HL-60 (cell line): ENCODE measurements at regions not wholly inside any gene's neighbourhood (a gene's known extent, or its start where the extent isn't known, plus 50 kb on each side); places are given as distances from the start of the nearest gene placed in this dataset.

Experiments
- DNase-seq, 2 experiments: peaks; one replicate each; pipeline ENCODE4 v3.0.0-alpha.2; 2010 to 2020; ENCODE audit warnings: low read depth in 1 of 2, low spot score in 1 of 2
- H3K27ac ChIP-seq: fragments of 250-450 bp; sonication (Bioruptor Pico); replicated peaks from 2 replicates; pipeline ENCODE4 v1.5.1; 2020; ENCODE audit warnings: mild to moderate bottlenecking, moderate library complexity
- H3K27me3 ChIP-seq: fragments of 250-450 bp; sonication (Bioruptor Pico); 2 replicates; pipeline ENCODE4 v1.5.1; 2021; ENCODE audit warnings: mild to moderate bottlenecking, moderate library complexity; ENCODE audit not compliant: insufficient read depth, poor library complexity, severe bottlenecking
- H3K4me3 ChIP-seq: replicated peaks from 2 replicates; pipeline ENCODE4 v1.5.1; 2011; ENCODE audit warnings: mild to moderate bottlenecking, control low read depth, low read length; ENCODE audit not compliant: insufficient read depth
- GABPA ChIP-seq: IDR thresholded peaks from 2 replicates; pipeline ENCODE4 v1.6.1; 2012; ENCODE audit warnings: low read depth
- POLR2AphosphoS5 ChIP-seq: IDR thresholded peaks from 2 replicates; pipeline ENCODE4 v1.6.1; 2012; ENCODE audit warnings: low read depth
- SPI1 ChIP-seq: IDR thresholded peaks from 2 replicates; pipeline ENCODE4 v1.6.1; 2012; ENCODE audit warnings: low read depth, mild to moderate bottlenecking, borderline replicate concordance
- TF ChIP-seq, protein P1 (sequence below): IDR thresholded peaks from 2 replicates; pipeline ENCODE4 v1.6.1; 2012; ENCODE audit warnings: low read depth; ENCODE audit not compliant: insufficient replicate concordance
- TF ChIP-seq, protein P2 (sequence below): IDR thresholded peaks from one replicate; pipeline ENCODE4 v1.5.1; 2011; ENCODE audit warnings: low read length, control low read depth, inconsistent platforms; ENCODE audit not compliant: insufficient read depth

DNA sequence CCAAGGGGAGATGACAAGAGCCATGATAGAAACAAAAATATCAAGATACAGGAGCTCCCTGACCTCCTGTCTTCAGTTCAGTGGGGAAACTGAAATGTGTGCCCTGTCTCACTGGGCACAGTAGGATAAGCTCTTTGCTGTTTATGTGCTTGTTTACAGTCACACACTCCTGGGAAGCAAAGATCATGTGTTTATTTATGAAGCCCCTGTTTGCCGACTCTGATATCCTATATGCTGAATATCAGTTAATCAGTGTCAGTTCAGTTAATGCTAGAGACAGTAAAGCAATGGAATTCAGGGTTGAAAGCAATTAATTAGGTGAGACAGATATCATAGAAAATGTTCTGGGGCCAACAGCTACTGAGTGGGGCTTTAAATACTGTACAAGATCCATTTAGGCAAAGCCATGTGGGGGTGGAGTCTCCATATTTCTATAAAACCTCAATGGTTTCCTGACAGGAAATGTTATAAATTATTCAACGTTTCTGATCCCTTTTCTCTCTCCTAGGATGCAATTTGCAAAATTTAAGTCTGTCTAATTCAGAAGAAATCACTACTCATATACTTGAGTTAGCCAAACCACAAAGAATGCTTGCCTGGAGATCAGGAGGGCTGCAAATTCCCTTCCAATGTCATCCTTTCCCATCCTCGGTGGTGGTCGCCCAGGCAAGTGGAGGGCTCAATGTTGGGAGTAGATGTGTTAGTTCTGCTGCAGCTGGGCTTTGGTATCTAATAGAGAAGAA lies 551.3 kb downstream of the CMPK2 start:
- H3K27ac ChIP-seq = no peak overlapping the region
- H3K27me3 ChIP-seq = peaks cover 4% of the 10 kb centered on the region
- DNase-seq = no peak
- TF ChIP-seq, protein P1, sequence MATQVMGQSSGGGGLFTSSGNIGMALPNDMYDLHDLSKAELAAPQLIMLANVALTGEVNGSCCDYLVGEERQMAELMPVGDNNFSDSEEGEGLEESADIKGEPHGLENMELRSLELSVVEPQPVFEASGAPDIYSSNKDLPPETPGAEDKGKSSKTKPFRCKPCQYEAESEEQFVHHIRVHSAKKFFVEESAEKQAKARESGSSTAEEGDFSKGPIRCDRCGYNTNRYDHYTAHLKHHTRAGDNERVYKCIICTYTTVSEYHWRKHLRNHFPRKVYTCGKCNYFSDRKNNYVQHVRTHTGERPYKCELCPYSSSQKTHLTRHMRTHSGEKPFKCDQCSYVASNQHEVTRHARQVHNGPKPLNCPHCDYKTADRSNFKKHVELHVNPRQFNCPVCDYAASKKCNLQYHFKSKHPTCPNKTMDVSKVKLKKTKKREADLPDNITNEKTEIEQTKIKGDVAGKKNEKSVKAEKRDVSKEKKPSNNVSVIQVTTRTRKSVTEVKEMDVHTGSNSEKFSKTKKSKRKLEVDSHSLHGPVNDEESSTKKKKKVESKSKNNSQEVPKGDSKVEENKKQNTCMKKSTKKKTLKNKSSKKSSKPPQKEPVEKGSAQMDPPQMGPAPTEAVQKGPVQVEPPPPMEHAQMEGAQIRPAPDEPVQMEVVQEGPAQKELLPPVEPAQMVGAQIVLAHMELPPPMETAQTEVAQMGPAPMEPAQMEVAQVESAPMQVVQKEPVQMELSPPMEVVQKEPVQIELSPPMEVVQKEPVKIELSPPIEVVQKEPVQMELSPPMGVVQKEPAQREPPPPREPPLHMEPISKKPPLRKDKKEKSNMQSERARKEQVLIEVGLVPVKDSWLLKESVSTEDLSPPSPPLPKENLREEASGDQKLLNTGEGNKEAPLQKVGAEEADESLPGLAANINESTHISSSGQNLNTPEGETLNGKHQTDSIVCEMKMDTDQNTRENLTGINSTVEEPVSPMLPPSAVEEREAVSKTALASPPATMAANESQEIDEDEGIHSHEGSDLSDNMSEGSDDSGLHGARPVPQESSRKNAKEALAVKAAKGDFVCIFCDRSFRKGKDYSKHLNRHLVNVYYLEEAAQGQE = no peak
- TF ChIP-seq POLR2AphosphoS5 (no peak), GABPA (no peak), SPI1 (no peak)
- TF ChIP-seq, protein P2, sequence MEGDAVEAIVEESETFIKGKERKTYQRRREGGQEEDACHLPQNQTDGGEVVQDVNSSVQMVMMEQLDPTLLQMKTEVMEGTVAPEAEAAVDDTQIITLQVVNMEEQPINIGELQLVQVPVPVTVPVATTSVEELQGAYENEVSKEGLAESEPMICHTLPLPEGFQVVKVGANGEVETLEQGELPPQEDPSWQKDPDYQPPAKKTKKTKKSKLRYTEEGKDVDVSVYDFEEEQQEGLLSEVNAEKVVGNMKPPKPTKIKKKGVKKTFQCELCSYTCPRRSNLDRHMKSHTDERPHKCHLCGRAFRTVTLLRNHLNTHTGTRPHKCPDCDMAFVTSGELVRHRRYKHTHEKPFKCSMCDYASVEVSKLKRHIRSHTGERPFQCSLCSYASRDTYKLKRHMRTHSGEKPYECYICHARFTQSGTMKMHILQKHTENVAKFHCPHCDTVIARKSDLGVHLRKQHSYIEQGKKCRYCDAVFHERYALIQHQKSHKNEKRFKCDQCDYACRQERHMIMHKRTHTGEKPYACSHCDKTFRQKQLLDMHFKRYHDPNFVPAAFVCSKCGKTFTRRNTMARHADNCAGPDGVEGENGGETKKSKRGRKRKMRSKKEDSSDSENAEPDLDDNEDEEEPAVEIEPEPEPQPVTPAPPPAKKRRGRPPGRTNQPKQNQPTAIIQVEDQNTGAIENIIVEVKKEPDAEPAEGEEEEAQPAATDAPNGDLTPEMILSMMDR = no peak
- no peak overlapping the region for H3K4me3 ChIP-seq

DNA sequence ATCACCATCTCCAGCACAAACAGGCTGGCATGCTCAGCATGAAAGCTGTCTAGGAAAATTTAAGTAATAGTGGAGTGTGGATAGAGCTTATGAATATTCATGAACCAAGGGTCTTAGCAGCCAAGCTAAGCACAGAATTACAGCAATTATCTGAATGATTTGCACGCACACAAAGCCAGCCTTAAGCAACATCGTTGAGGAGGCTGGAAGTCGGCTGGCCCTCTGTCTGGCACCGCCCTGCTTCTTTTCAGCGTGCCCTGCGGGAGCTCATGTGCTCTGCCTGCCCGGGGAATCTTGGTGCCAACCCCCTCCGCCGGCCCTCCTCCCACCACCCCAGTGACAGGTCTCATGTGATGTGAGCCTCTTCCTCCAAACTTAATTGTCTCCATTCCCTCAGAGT lies 540.1 kb downstream of the CMPK2 start:
- TF ChIP-seq, protein P1 = no peak
- TF ChIP-seq, protein P2 = no peak
- TF ChIP-seq POLR2AphosphoS5 = no peak
- no peak for TF ChIP-seq SPI1
- TF ChIP-seq GABPA = no peak
- Histone ChIP-seq H3K27ac (no peak overlapping the region), H3K4me3 (no peak overlapping the region), H3K27me3 (no peaks in the 10 kb centered on the region)
- no peak for DNase-seq

DNA sequence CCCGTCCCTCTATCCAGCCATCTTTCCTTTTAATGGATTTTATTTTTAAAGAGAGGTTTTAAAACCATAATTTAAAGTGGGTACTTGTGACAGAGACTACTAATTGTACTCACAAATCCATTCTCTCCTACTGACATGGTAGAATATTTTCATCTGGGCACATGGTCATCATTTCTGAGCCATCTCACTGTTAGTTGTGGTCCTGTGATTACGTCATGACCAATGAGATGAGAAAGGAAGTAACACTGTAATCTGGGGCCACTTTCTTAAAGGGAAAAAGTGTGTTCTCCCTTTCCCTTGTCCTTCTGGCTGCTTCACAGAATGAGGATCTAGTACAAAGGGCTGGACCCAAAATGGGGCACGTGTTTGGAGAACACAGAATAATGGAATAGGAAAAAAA lies 538.7 kb downstream of the CMPK2 start:
- DNase-seq = no peak
- no peak overlapping the region for H3K27ac ChIP-seq
- no peaks in the 10 kb centered on the region for H3K27me3 ChIP-seq
- TF ChIP-seq, protein P2 = no peak
- TF ChIP-seq, protein P1 = no peak
- TF ChIP-seq POLR2AphosphoS5 = no peak
- TF ChIP-seq GABPA = no peak
- TF ChIP-seq SPI1 = no peak
- no peak overlapping the region for H3K4me3 ChIP-seq
